ENCODE measurements at regions not wholly inside any gene's neighbourhood (a gene's known extent, or its start where the extent isn't known, plus 50 kb on each side); places are given as distances from the start of the nearest gene placed in this dataset.
"Not testable (repeated sequence)": the region's sequence is repeated elsewhere in the genome, so short reads cannot be mapped to it uniquely, and the experiment has no call there.

DNA sequence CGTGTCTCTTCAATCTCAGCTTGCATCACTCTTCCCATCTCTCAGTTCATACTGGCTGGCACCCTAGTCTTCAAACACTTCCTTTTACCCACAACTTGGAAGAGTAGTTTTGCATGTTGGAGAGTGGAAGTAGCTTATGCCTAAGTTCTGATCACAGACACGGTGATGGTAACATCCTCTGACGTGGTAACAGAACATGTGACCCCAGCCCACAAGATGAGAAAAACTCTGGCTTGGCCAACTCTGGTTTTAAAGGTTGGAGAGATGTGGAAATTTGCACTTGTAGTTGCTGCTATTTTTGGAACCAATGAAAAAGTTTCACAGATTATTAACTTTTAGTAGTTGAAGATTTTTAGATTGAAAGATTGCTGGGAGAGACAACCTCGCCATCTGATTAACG lies 155.4 kb upstream of the SLC35G4 start:
- no peak for DNase-seq

DNA sequence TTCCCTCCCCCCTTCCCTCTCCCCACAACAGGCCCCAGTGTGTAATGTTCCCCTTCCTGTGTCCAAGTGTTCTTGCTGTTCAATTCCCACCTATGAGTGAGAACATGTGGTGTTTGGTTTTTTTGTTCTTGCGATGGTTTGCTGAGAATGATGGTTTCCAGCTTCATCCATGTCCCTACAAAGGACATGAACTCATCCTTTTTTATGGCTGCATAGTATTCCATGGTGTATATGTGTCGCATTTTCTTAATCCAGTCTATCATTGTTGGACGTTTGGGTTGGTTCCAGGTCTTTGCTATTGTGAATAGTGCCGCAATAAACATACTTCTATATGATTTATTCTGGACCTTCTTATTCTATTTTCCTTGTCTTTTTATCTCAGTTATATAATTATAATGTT lies 165.2 kb upstream of the SLC35G4 start:
- DNase-seq: not testable (repeated sequence)

DNA sequence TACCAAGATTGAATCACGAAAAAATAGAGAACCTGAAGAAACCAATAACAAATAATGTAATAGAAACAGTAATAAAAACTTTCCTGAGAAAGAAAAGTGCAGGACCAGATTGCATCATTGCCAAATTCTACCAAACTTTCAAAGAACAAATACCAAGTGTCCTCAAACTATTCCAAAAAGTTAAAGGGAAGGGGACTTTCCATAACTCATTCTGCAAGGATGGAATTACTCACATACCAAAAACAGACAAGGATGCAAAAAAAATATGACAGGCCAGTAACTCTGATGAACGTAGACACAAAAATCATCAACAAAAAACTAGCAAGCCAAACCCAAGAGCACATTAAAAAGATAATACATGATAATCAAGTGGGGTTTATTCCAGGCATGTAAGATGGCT lies 172.3 kb upstream of the SLC35G4 start:
- no peak for DNase-seq

DNA sequence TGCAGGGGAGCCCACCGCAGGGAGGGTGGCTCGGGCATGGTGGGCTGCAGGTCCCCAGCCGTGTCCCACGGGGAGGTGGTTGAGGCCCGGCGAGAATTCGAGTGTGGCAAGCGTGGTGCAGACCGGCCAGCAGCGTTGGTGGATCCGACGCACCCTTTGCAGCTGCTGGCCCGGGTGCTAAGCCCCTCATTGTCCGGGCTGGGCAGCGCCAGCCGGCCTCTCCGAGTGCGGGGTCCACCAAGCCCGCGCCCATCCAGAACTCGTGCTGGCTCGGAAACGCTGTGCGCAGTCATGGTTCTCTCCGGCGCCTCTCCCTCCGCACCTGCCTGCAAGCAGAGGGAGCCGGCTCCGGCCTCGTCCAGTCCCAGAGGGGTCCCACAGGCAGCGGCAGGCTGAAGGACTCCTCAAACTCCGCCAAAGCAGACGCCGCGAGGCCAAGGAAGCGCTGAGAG lies 177.0 kb upstream of the SLC35G4 start:
- no peak for DNase-seq

DNA sequence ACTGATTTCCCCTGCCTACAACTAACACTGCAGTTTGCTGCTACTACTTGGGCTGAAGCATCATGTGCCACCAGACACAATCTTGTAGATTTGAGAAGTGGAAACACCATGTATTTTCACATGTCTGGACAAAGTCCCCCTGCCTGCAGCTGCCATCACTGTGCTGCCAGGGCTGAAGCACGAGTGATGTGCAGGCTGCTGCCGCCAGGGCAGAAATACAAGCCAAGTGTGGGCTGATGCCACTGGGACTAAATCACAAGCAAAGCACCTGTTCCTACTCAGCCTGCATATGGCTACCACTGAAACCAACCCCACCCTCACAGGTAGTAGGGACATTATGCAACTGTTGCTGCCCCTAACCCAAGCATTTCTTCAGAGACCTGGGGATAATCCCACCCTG lies 179.5 kb upstream of the SLC35G4 start:
- DNase-seq: no peak

DNA sequence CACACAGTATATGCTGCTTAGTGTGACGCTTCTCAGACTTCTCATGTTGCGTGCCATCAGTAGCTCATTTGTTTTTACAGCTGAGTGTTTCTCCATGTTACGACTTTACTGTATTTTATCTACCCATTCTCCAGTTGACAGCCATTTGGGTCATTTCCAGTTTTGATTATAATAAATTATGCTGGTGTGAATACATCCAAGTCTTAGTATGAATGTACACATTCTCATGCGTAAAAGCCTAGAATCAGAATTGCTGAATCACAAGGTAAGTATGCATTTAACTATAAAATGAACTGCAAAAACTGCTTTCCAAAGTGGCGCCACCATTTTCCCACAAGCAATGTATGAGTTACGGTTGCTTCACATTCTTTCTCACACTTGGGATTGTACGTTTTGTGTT lies 184.2 kb upstream of the SLC35G4 start:
- no peak for DNase-seq

DNA sequence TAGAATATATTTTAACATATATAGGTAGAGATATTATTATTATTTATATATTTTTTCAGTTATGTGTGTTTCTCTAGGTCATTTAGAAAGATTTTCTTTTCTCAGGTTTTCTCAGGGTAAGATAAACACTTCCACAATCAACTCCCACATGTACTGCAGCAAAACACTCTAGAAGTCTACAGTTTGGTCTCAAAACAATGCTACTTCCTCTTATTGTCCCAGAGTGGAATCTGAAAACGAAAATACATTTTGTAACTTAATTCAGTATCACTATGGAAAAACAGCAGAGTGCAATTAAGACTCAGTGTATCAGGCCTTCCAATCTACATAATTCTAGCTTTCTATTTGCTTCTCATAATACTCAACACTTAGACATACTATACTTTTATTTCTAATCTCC lies 190.1 kb upstream of the SLC35G4 start:
- no peak for DNase-seq

DNA sequence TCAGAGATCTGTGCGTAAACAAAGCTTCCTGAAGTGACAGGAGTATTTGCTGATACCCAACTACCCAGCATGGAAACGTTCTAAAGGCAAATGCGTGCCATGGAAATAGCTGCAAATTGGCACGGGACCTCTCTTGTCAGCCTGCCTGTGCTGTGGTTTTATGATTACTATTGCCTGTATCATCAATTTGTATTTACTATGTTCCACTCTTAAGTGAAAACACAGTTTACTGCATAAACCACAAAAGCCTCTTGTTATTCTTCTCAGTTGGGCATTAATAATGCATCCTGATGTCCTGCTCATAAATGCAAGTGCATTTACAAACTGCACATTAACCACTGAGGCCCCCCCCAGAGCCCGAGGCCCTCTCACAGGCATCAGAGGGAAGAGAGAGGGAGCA lies 196.6 kb upstream of the SLC35G4 start:
- DNase-seq: no peak

DNA sequence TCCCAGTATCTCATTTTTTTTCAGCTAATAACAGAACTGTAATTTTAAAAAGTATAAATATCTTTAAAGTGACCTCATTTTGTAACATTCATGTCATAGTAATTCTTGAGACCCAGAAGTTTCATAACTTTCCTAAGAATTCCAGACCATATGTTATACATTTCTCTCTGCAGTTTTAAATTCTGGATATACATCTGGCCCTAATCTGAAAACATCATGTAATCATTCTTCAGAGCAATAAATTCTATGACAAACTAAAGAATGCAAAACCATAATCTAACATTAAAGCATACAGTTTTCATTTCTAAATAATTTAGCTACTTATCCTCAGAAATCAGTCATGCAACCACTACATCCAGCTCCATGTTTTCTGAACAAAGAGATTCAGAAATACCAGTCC lies 198.3 kb upstream of the SLC35G4 start:
- no peak for DNase-seq

DNA sequence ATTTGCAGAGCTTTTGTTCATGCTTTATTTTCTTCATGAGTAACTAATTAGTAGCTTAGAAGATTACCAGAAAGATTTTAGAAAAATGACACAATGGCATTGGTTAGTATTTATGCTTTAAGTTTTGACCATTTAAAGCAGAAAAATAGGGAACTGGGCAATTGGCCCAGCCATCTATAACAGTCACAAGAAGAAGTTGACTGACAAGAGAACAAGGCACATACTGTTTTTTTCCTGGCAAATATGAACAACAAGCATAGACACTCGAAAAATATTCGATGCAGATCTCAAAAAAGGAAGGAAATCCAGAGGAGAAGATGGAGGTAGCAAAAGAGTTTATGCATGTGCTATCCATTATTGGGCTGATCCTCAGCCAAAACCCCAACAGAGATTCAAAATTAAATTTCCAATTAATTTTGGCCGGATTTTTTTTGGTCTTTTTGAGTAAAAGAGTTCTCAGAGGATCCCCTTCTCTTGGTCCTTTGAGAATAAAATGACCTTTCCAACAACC lies 200.8 kb upstream of the SLC35G4 start:
- DNase-seq: no peak

DNA sequence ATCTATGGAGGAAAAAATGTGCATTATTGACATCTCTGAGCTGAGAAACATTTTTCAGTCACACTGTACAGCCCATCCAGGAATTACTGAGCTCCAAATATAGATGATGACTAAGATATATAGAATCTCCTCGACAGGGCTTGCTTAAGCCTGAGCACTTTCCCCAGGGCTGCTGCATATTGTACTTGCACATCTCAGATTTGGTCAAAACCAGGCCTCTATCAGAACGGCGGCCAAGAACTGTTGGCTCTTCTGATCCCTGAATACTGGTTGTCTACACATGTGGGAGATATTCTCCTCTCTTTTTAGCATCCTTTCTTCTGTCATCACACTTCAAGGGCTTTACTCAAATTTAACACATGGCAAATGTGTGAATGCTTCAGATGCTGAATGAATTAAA lies 201.5 kb upstream of the SLC35G4 start:
- DNase-seq: no peak

DNA sequence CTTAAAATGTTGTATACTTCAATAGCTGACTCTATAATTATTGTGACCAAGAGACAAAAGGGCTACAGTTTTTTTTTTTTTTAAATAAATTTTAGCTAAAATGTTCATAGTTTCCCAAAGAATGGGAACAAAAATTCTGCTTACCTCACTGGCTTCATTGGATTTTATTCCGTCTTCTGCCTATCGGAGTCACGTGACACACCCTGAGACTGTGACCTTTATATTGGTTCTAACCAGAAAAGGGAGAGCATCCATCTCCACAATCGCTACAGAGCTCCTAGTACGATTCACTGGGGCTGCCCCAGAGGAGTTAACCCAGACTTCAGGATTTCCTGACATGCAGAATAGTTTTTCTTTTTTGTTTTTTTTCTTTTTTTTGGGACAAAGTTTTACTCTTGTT lies 203.6 kb upstream of the SLC35G4 start:
- no peak for DNase-seq

DNA sequence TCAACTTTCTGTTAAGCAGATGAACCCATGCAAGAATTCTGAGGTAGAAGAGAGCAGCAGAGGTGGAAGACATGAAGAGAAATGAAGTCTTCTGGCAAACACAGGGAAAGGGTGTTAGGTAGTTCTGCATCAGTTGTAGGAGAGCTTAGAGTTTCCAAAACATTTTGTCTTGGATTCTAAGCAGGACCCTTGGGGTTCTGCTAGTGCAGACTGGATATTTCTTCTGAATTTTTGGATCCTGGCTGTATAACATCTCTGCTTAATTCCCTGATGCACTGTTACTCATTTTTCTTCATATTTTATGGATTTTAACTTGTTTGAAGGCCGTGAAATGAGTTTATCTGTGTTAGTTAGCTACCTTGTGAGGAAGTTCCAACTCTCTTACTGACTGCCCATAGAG lies 208.7 kb upstream of the SLC35G4 start:
- no peak for DNase-seq

DNA sequence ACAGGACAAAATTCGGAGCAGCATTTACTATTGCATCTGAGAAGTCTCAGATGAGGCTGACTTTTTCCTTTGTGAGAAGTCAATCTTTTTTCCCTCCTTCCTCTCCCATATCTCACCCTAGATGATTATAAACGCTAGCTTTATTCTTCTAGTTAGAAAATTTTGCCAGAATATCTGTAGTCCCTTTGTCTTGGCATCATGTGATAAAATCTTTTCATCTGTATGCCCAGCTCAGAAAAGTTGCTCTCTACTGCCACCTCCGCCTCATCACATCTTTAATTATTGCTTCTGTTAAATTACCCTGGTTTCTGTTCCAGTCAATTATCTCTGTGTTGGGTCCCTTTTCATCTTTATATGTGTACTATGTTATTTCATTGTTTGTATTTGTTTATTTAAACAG lies 210.8 kb upstream of the SLC35G4 start:
- peak; percentile 13 for DNase-seq

DNA sequence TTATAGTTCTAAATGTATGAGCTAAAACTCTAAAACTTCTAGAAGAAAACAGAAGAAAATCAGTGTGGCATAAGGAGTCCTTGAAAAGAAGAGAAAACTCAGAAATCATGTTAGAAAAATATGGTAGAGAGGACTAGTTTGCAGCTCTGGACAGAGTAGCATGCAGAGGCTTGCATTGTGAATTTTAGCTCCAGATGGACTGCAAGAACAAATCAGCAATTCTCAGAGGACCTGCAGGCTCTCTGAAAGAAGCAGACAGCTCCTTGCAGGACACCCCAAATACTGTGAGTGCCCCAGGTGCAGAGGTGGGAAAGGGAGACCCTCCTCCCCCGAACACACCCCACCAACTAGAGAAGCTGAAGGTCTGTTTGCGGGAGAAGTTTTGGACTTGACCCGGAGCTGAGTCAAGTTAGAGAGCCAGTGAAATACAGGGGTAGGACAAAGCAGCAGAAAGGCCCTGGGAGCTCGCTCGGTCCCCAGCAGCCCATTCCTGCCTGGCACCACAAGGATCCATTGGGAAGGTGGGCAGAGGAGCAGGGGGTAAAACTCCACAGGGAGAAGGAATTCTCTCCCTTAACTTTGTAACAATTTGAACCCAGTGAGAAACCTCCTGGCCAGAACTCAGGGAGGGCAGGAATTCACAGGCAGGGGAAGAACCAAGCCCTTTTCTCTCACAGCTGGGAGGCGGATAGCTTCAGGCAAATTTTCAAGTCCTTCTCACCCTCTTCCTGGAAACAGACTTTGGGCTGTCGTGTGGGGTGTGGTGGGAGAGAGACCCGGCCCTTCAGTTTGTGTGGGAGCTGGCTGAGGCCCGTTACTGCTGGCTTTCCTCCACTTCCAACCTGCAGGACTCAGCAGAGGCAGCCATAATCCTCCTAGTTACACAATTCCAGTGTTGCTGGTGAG lies 216.2 kb upstream of the SLC35G4 start:
- DNase-seq: no peak

DNA sequence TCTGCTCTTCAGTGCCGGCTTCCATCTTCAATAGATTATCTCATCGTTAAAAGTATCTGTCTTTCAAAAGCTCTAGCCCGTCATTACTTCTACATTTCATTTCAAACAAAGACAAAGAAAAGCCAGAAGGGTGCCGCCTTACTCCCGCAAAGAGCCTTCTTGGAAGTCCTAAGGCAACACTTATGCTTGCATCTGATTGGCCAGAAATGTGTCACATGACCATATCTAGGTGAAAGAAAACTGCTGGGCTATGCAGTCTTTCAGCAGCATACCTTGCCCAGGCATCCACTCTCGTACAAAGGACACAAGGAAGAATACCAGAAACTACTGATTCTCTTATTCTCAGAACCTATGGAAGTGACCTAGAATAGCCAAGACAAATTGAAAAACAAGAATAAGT lies 217.1 kb upstream of the SLC35G4 start:
- DNase-seq: peak; percentile 42

DNA sequence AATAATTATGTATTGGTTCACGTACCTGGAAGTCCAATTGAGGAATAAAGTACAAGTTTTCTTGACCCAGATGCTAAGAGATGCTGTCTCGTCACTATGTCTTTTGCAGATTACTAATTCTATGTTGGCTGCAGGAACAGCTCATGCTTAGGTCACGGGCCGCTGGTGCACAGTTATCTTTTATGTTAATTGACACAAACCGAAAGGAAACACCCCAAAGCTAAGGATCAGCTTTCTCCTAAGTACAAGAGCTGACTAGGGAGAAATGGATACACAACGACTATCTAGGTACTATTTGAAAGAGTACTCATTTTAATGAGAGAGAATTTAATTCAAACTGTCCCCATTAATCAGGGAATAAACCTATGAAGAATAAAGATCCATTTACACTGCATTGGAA lies 217.7 kb upstream of the SLC35G4 start:
- DNase-seq: no peak

DNA sequence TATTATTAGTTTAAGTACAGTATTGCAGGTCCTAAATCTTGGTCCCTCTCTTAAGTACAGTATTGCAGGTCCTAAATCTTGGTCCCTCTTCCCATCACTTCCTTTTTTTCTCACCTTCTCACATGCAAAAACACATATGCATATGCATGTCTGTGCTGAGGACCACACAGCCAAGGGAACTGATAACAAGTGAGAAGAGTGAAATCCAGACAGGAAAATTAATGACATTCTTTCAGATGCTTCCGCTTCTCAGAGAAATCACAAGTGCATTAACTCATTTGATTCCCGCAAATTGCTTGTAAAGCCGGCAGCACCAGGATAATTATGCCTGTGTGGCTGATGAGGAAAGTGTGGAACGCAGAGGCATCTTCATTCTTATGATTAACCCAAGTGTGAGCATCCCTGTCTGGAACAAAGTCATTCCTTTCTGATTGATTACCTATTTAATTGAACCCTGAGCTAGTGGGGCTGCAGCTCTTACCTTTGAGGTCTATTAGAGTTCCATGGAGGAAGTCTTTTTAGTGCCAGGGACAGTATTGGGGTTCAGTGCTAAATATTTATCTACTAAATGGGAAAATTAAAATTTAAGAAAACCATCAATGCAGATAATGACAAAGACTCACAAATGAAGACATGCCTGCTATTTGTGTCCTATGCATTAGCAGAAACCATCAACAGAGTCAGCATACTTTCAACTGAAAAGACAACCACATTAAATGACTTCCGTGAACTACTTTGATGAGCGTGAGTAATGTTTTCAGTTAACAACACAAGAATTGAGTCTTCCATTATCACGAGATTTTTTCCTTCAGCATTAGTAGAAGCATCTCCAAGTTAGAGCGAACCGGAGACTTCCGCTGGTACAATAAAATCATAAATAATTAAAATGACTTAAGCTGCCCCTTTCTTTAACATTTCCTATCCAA lies 220.4 kb upstream of the SLC35G4 start:
- DNase-seq: no peak

DNA sequence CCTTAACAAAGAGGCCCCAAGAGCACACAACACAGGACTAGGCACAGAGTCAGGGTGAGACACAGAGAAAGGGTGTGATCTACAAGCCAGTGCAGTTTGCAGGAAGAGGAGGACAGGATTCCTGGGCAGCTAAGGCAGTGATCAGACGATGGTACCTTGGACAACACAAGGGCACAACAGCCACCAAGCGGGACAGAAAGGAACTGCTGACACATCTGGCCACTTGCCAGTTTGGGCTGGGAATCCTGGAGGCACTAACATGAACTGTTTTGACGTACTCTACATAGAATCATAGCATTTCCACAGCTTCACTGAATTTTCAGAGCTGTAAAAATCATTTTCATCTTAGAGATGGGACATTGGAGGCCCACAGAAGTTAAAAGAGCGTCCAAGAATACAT lies 221.5 kb upstream of the SLC35G4 start:
- DNase-seq: peak; percentile 86

DNA sequence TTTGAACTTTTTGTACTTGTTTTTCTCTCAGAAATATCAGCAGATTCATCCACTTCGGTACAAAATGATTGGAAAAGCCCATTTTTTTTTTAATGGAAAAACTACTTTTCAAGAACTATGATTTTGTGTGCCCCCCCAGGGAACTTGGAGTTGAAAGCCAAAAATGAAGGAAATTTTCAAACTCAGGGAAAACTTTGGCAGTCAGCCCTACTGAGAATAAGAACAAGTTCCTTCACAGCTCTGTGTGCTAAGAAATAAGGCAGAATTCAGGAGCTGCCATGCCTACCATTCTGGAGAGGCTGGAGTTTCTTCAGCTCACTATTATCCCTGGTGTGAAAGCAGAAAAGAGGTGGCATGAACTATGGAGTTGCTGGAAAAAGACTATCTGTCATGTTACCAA lies 226.0 kb upstream of the SLC35G4 start:
- DNase-seq: no peak

DNA sequence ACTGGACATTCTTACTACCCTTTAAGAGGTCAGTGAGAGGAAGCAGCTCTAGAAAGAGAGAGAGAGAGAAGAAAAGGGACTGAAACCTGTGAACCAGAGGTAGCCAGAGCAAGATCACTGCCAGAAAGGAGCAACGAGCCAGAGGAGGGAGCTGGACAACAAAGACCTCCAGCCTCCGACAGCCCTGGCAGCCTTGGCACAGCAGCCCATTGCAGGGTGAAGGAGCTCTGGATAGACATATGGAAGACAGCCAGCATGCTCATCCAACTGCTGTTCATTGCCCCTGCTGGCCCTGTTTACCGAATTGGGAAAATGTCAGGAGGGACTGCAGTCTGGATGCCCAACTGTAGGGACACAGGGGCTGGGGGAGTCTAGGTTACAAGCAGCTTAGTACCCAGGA lies 228.4 kb upstream of the SLC35G4 start:
- DNase-seq: no peak

DNA sequence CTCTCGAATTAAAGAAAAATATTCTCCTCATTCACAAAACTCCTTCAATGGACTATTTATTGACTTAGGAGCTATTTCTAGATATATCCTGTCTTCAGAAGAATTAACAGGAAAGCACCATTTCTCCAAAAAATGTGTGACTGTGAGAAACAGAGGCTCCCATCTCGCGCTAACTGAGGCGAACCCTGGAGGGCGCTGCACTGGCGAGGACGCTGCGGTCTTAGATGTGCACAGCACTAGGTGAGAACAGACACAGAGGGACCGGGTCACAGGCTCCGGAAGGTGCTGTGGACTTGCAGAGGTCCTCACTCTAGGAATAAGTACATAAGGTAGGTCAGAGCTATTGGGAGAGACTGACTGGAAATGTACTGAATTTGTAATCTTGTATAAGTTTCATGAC lies 229.7 kb upstream of the SLC35G4 start:
- DNase-seq: no peak

DNA sequence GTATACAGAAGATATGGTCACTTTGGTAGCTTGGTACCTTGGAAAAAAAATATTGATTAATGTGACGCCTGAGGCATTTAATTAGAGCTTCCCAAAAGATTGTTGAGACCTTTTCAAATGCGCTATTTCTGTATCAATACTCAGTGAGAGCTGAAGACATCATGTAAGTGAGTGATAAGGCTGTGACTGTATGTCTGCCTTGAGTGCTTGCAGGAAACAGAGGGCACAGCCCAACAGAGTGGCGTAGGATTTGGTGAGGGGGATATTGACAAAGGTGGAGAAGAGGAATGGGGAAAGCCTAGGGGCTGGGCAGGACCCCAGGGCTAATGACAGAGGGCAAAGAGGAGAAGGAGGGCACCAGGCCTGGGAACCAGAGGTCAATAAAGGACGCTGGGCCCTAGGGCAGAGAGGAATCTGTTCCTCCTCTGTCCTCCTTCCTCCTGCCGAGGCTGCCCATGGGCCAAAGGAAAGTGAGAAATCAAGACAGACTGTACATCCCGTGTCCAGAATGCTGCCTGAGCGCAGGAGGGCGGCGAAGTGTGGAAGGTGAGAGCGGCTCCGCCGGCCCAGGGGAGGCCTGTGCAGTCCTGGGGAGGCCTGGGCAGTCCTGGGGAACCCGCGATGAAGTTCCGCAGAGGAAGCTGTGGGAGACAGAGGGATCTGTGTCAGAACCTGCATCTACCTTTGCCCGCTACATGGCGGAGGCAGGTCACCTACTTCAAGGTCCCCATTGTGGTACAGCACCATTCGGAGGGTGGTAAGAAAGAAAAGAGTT lies 228.6 kb upstream of the PIEZO2 start:
- no peak for DNase-seq
